OCI-LY1 (cell line): ENCODE measurements at regions not wholly inside any gene's neighbourhood (a gene's known extent, or its start where the extent isn't known, plus 50 kb on each side); places are given as distances from the start of the nearest gene placed in this dataset.

Experiments
- EZH2 ChIP-seq: fragments of 200-600 bp; sonication (generic), shearing (Covaris generic); IDR thresholded peaks from 2 replicates; pipeline ENCODE4 v1.8.0; 2017; ENCODE audit warnings: borderline replicate concordance, mixed run types, mild to moderate bottlenecking, antibody characterized with exemption, low read length, moderate library complexity, mixed read lengths
- TF ChIP-seq, protein P1 (sequence below): fragments of 200-600 bp; sonication (generic), shearing (Covaris generic); IDR thresholded peaks from 2 replicates; pipeline ENCODE4 v1.5.1; 2017; ENCODE audit warnings: mild to moderate bottlenecking, antibody characterized with exemption, low read length, moderate library complexity, mixed read lengths

DNA sequence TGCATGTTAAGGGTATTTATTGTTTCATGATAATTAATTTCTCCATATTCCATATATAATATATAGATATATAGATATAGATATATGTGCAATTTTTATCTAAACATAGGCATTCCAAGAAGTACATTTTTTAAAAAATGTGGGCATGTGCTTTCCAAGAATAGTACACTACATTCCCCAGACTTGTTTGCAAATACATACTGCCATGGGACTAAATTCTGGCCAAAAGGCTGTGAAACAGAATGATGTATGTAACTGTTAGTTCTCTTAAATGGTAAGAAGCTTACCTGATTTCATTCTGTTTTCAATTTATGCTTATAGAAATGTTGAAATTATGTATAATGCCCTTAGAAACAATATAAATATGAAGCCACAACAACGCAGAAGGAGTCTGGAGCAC, 503.2 kb upstream of the SPRY2 start:
- TF ChIP-seq, protein P1, sequence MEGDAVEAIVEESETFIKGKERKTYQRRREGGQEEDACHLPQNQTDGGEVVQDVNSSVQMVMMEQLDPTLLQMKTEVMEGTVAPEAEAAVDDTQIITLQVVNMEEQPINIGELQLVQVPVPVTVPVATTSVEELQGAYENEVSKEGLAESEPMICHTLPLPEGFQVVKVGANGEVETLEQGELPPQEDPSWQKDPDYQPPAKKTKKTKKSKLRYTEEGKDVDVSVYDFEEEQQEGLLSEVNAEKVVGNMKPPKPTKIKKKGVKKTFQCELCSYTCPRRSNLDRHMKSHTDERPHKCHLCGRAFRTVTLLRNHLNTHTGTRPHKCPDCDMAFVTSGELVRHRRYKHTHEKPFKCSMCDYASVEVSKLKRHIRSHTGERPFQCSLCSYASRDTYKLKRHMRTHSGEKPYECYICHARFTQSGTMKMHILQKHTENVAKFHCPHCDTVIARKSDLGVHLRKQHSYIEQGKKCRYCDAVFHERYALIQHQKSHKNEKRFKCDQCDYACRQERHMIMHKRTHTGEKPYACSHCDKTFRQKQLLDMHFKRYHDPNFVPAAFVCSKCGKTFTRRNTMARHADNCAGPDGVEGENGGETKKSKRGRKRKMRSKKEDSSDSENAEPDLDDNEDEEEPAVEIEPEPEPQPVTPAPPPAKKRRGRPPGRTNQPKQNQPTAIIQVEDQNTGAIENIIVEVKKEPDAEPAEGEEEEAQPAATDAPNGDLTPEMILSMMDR: no peak
- no peak for TF ChIP-seq EZH2
